ENCODE measurements at regions not wholly inside any gene's neighbourhood (a gene's known extent, or its start where the extent isn't known, plus 50 kb on each side); places are given as distances from the start of the nearest gene placed in this dataset.

DNA sequence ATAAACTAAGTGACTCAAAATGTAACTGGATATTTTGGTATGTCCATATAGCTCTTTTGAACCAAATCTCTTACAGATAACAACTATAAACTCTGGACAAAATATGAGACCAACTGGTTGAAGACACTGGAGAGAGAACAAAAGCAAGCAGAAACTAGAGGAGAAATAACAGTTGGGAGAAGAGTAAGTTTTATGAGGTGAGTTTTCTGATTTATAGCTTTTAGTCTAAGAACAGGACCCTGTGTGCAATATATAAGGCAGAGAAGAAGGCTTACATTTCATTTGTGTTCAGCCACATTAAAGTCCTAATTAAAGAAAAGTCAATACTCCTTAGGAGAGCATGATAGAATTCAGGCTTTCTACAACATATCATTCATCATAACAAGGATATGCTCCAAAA is 71.0 kb upstream of the AMOTL1 start:
- TF ChIP-seq, protein P1, sequence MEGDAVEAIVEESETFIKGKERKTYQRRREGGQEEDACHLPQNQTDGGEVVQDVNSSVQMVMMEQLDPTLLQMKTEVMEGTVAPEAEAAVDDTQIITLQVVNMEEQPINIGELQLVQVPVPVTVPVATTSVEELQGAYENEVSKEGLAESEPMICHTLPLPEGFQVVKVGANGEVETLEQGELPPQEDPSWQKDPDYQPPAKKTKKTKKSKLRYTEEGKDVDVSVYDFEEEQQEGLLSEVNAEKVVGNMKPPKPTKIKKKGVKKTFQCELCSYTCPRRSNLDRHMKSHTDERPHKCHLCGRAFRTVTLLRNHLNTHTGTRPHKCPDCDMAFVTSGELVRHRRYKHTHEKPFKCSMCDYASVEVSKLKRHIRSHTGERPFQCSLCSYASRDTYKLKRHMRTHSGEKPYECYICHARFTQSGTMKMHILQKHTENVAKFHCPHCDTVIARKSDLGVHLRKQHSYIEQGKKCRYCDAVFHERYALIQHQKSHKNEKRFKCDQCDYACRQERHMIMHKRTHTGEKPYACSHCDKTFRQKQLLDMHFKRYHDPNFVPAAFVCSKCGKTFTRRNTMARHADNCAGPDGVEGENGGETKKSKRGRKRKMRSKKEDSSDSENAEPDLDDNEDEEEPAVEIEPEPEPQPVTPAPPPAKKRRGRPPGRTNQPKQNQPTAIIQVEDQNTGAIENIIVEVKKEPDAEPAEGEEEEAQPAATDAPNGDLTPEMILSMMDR (conservative IDR thresholded peaks at IDR 0.05), result no peak
- no peak for TF ChIP-seq EZH2 (IDR thresholded peaks at IDR 0.05; ENCODE audit: low read depth)
